HepG2 (cell line): ENCODE measurements at regions not wholly inside any gene's neighbourhood (a gene's known extent, or its start where the extent isn't known, plus 50 kb on each side); places are given as distances from the start of the nearest gene placed in this dataset.
A peak's percentile ranks its signal among the peaks of the same experiment; 100 is the strongest.

ENCODE experiments used
- ATAC-seq: fragments of 200-7000 bp; cut with Tn5 transposase; 3 replicates; pipeline ENCODE4 v1.9.1; 2020; ENCODE audit warnings: mild to moderate bottlenecking, moderate library complexity
- BruUV-seq: library from RNA; stranded (reverse); fragments of 400-500 nt; replicated peaks from 2 replicates; lab custom pipeline; 2021; lab: Mats Ljungman, UMichigan
- CTCF ChIA-PET: fragments of 300-600 bp; formaldehyde crosslinking; extraction: SDS; loops from one replicate; lab custom pipeline; 2021; ENCODE audit warnings: low total read pairs, inconsistent platforms, low intra/inter-chr PET ratio; lab: Yijun Ruan, JAX
- POLR2A ChIA-PET: fragments of 350-600 bp; sonication (Branson Sonifier 250); formaldehyde crosslinking; loops from one replicate; lab custom pipeline; 2020; ENCODE audit warnings: antibody characterized with exemption, inconsistent platforms; lab: Yijun Ruan, JAX
- DNase-seq: peaks from one replicate; pipeline ENCODE4 v3.0.0-alpha.2; 2015; ENCODE audit warnings: low spot score
- FAIRE-seq: peaks from 3 replicates; lab custom pipeline; 2011; peaks lifted over from hg19 to GRCh38; lab: Jason Lieb, UNC
- H2AFZ ChIP-seq: one replicate; pipeline ENCODE4 v1.6.1; 2011; ENCODE audit warnings: low read length, inconsistent platforms
- H3K27ac ChIP-seq: fragments of 300-600 bp; 3 replicates; pipeline ENCODE4 v1.8.0; 2011; ENCODE audit warnings: mixed run types, mild to moderate bottlenecking, mixed read lengths, low read length, inconsistent platforms; ENCODE audit not compliant: insufficient read depth; ENCODE audit errors: extremely low read length
- H3K27me3 ChIP-seq, 2 experiments: fragments of 200-600 bp in 1 of 2; 2 replicates in 1 of 2; 3 replicates in 1 of 2; pipeline versions ENCODE4 v1.6.0 to v1.8.0; 2011; ENCODE audit warnings: low read length in 2 of 2, mild to moderate bottlenecking in 2 of 2, moderate library complexity in 2 of 2, inconsistent platforms in 1 of 2; ENCODE audit not compliant: insufficient read depth in 2 of 2, control insufficient read depth in 1 of 2
- H3K36me3 ChIP-seq, 2 experiments: fragments of 200-600 bp in 1 of 2; replicated peaks in 1 of 2; 2 replicates in 1 of 2; 3 replicates in 1 of 2; pipeline versions ENCODE4 v1.5.1 to v1.8.0; 2011; ENCODE audit warnings: low read length in 2 of 2, inconsistent platforms in 1 of 2; ENCODE audit not compliant: insufficient read depth in 2 of 2, control insufficient read depth in 1 of 2
- H3K4me1 ChIP-seq: 2 replicates; pipeline ENCODE4 v1.5.1; 2012; ENCODE audit warnings: low read length, inconsistent platforms; ENCODE audit not compliant: insufficient read depth
- H3K4me2 ChIP-seq: 2 replicates; pipeline ENCODE4 v1.6.0; 2011; ENCODE audit warnings: low read depth, low read length, inconsistent platforms
- H3K4me3 ChIP-seq, 3 experiments: fragments of 200-600 bp in 1 of 3; sonication (generic), shearing (Covaris generic) in 1 of 3; replicated peaks in 1 of 3; 2 replicates each; pipeline ENCODE4 v1.5.1; 2011 to 2016; ENCODE audit warnings: low read length in 3 of 3, inconsistent platforms in 2 of 3, low read depth in 2 of 3, mild to moderate bottlenecking in 2 of 3, control low read depth in 1 of 3, mixed read lengths in 1 of 3; ENCODE audit not compliant: insufficient read depth in 1 of 3
- H3K79me2 ChIP-seq: one replicate; pipeline ENCODE4 v1.6.1; 2011; ENCODE audit warnings: low read length, inconsistent platforms; ENCODE audit not compliant: insufficient read depth
- H3K9ac ChIP-seq: 2 replicates; pipeline ENCODE4 v1.6.0; 2011; ENCODE audit warnings: mild to moderate bottlenecking, low read depth, low read length, inconsistent platforms; ENCODE audit not compliant: insufficient read depth
- H3K9me3 ChIP-seq: 2 replicates; pipeline ENCODE4 v1.5.1; 2012; ENCODE audit warnings: mild to moderate bottlenecking, low read length
- H4K20me1 ChIP-seq: 2 replicates; pipeline ENCODE4 v1.6.0; 2011; ENCODE audit warnings: inconsistent platforms, mild to moderate bottlenecking, low read length, moderate library complexity; ENCODE audit not compliant: insufficient read depth
- FOSL2 ChIP-seq: sonication (generic); formaldehyde crosslinking; IDR thresholded peaks from 2 replicates; pipeline ENCODE4 v1.4.0; 2020; ENCODE audit warnings: missing genetic modification reagents
- MAFK ChIP-seq, 2 experiments: IDR thresholded peaks in 1 of 2; conservative IDR thresholded peaks in 1 of 2; 2 replicates each; pipeline ENCODE4 v1.6.1; 2011; ENCODE audit warnings: improper control_type of control experiment in 2 of 2, low read length in 2 of 2
- PBX2 ChIP-seq: IDR thresholded peaks from 2 replicates; pipeline ENCODE4 v1.6.1; 2016; ENCODE audit warnings: control low read depth
- SOX6 ChIP-seq, 2 experiments: fragments of 450-650 bp in 1 of 2; sonication (generic) in 1 of 2; formaldehyde crosslinking in 1 of 2; IDR thresholded peaks; 2 replicates each; pipeline versions ENCODE4 v1.4.0 to v1.6.1; 2017 to 2020; ENCODE audit warnings: antibody characterized with exemption in 1 of 2, mild to moderate bottlenecking in 1 of 2, missing genetic modification reagents in 1 of 2
- THAP11 ChIP-seq: IDR thresholded peaks from 2 replicates; pipeline ENCODE4 v1.6.1; 2016; ENCODE audit warnings: missing biosample characterization, missing genetic modification reagents
- ZBTB21 ChIP-seq: sonication (generic); formaldehyde crosslinking; IDR thresholded peaks from 2 replicates; pipeline ENCODE4 v1.4.0; 2020; ENCODE audit warnings: missing genetic modification reagents
- ZNF143 ChIP-seq: sonication (generic); formaldehyde crosslinking; IDR thresholded peaks from 2 replicates; pipeline ENCODE4 v1.4.0; 2020; ENCODE audit warnings: missing genetic modification reagents
- ZNF564 ChIP-seq: sonication (generic); formaldehyde crosslinking; IDR thresholded peaks from 2 replicates; pipeline ENCODE4 v1.8.1; 2023; ENCODE audit warnings: mild to moderate bottlenecking, missing genetic modification reagents
- WGBS: methylation state at CpG from one replicate; pipeline ENCODE4 v1.1.6; 2017; ENCODE audit warnings: low lambda C conversion rate; 5-methylcytosine and 5-hydroxymethylcytosine counted together
- in situ Hi-C: cut with HindIII; loops from 2 replicates; pipeline ENCODE4 v1.10.0; 2017; ENCODE audit warnings: low pct_unique_long_range_greater_than_20kb; ENCODE audit not compliant: extremely low pct_ligation_motif_present
- intact Hi-C: fragments of 100-400 bp; cut with micrococcal nuclease; formaldehyde crosslinking; loops from one replicate; pipeline ENCODE4 v1.10.0; 2022; ENCODE audit not compliant: unreplicated experiment

- TF ChIP-seq THAP11 (CRISPR knock-in tag) = no peak
These were observed 239.1 kb upstream of the NRP1 start (continued) for GRCh38 chr10:33573606-33574005.

GRCh38 chr10:33571616-33572015 lies 237.1 kb upstream of the NRP1 start:
- Histone ChIP-seq H2AFZ (no peak overlapping the region), H3K9me3 (no peaks in the 10 kb centered on the region), H3K4me1 (no peaks in the 10 kb centered on the region), H3K36me3 (no peaks in the 10 kb centered on the region), H3K4me3 (no peak overlapping the region), H3K9ac (no peak overlapping the region), H3K4me2 (no peak overlapping the region), H3K79me2 (no peaks in the 10 kb centered on the region), H3K27ac (no peak overlapping the region), H3K27me3 (no peaks in the 10 kb centered on the region), H4K20me1 (no peaks in the 10 kb centered on the region)
- POLR2A ChIA-PET = no interaction called here
- FAIRE-seq (no peak), DNase-seq (no peak), ATAC-seq (no peak)
- 9% methylated on average over 1 of the region's 1 CpG for WGBS
- in situ Hi-C loops (no loop called here), intact Hi-C loops (no loop called here)
- BruUV-seq = no TSS peak
- CTCF ChIA-PET = no interaction called here
- TF ChIP-seq ZNF564 (CRISPR knock-in tag) (no peak), ZNF143 (CRISPR knock-in tag) (no peak), ZBTB21 (CRISPR knock-in tag) (0 out of 2 replicates have a peak, but pooled peaks have one; percentile 48), FOSL2 (CRISPR knock-in tag) (0 out of 2 replicates have a peak, but pooled peaks have one; percentile 7)

- POLR2A ChIA-PET = no interaction called here
- no peak overlapping the region for H3K4me2 ChIP-seq
- no TSS peak for BruUV-seq
- DNase-seq (no peak), ATAC-seq (no peak), FAIRE-seq (no peak)
- H3K9ac ChIP-seq = no peak overlapping the region
- intact Hi-C loops = no loop called here
- no peak overlapping the region for H3K4me3 ChIP-seq
- H4K20me1 ChIP-seq = no peaks in the 10 kb centered on the region
- TF ChIP-seq SOX6 (IDR thresholded peaks at IDR 0.05) = no peak
- no peak for TF ChIP-seq SOX6 (CRISPR knock-in tag; IDR thresholded peaks at IDR 0.05)
- TF ChIP-seq PBX2 = no peak
- peak; percentile 8 to 47; a peak in 1 of 4 replicates for TF ChIP-seq MAFK (conservative IDR thresholded peaks at IDR 0.05 in 1 of 2, IDR thresholded peaks at IDR 0.05 in 1 of 2; ENCODE audit: low read length in 2 of 2)
- H2AFZ ChIP-seq = no peak overlapping the region
- no peaks in the 10 kb centered on the region for H3K27me3 ChIP-seq
- no peaks in the 10 kb centered on the region for H3K9me3 ChIP-seq
- no peaks in the 10 kb centered on the region for H3K36me3 ChIP-seq
- in situ Hi-C loops = no loop called here
- no peaks in the 10 kb centered on the region for H3K79me2 ChIP-seq
- H3K4me1 ChIP-seq = no peaks in the 10 kb centered on the region
- no peak overlapping the region for H3K27ac ChIP-seq
- CTCF ChIA-PET = no interaction called here
- 6% methylated on average over 3 of the region's 3 CpGs for WGBS
These were observed 236.0 kb upstream of the NRP1 start for GRCh38 chr10:33570495-33570894.
